HuH-7.5 (cell line): ENCODE measurements at regions not wholly inside any gene's neighbourhood (a gene's known extent, or its start where the extent isn't known, plus 50 kb on each side); places are given as distances from the start of the nearest gene placed in this dataset.
"Not testable (repeated sequence)": the region's sequence is repeated elsewhere in the genome, so short reads cannot be mapped to it uniquely, and the experiment has no call there.

Source experiments
- DNase-seq: peaks from one replicate; pipeline ENCODE4 v3.0.0; 2011; ENCODE audit warnings: low spot score

DNA sequence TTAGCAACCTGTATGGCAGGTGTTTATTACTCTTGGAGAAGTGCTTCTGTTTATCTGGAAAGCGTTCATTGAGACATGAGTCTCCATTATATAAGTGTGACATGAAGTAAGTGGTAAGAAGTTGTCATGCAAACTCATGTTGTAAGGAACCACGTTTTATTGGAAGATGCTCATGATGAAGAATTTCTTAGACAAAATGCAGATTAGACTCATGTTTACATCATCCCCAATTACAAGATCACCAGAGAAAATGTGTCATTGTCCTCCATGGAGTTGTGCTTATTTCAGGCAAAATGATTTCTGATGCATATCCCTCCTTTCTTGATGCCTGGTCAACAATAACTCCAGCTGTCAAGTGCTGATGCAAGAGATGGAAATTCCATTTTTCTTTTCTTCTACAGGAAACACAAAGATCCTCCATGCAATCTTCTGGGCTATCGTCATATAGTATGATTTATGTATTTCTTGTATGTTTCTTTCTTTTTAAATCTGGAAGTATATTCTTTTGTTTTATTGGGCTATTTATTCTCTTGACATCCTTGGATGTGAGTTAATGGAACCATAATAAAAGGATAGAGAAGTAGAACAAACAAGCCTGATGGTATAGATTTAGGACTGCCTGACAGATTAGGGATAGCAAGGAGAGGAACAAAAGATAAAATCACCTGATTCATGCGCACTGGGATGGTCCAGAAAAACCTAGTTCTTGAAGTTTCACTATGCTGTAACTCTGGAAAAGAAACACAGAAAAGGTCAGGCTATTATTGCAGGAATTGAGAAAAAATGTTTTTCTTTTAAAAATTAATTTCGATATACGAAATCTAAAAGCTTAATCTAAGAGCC is 50.7 kb upstream of the DIAPH3 start:
- DNase-seq = no peak

DNA sequence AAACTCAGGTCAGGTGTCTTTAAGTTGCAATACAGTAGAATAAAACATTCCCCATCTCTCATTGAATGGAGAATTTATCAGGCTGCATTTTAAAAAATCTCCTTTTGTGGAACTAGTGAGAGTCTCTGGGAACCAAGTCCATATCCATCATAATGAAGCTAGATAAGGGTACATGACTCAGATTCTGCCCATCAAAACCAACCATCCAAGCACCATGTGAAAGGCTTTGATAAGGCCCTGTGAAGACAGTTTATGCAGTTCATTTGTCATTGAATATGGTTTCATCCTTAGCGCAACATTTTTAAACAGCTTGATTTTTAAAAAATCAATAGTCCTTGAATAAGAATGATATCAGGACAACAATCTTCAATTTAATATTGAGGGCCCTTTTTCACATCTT is 56.3 kb upstream of the DIAPH3 start:
- no peak for DNase-seq

DNA sequence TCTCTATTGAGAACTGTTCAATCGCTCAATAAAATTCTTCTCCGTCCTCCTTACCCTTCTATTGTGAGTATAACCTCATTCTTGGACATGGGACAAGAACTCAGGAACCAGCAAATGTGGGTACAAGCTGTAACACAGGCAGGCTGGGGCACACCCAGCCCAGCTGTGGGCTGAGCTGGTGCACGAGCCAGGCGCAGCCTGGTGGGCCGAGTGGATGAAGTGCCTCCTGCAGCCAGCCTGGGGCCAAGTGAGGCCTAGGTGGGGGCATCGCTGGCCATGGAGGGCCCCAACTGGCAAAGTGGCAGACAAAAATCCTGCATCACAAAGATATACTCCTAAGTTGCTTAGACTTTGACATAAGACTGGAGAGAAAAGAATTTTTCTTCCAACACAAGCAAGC is 57.9 kb upstream of the DIAPH3 start:
- DNase-seq = no peak

DNA sequence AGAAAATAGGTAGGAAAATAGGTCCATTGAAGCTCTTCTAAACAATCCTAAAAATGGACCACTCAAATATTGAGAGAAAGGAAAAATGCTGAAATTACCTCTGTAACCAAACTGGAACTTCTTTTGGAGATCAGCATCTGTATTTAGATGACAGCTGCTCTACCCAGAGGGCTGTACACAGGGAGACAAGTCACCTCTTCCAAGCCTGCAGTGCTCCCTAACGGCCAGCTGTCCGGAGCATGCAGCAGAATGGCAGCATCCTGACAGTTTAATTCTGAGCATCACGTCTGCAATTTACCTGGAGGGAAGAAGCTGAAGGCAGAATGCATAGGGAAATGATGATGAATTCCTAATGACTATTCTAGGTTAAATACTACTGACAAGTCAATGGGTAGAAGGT is 62.8 kb upstream of the DIAPH3 start:
- peak; percentile 24 for DNase-seq

DNA sequence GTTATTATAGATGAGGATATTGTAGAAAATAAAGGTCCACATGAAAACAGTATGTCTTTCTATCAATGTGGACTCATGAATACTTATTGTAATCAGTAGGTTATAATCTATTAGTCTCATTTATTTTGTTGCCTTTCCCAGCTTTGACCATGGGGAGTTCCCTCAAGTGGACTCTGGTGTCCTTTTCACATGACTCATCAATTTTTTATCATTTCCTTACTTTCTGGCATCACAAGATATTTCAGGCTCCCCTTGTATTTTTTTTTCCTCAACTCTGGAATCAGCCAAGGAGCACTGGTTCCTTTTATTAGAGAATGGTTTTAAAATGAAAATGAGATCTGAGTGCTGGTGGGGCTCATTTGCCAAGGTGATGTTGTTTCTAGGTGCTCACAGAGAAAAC is 63.4 kb upstream of the DIAPH3 start:
- DNase-seq = no peak

DNA sequence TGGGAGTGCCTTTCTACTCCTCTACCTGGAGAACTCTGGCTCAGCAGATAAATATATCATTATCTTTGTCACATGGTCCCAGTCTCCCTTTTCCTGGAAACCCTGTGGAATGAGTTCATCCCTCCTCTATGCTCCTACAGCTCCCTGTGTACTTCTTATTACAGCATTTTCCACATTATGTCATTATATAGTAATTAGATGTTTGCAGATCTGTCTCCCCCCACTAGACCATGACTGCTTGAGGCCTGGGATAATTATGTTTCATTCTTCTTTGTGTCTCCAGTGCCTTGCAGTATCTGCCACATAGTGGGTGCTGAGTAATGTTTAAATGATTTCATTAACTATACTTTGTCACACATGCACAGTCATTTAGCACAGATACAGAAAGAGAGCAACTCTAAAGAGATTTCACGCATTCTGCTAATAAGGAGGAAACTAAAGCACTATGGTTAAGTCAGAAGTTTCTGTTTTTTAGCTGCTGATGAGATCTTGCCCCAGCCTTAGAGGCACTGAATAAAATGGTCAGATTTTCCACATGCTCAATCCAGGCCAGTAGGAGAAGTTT is 66.1 kb upstream of the DIAPH3 start:
- DNase-seq = no peak

DNA sequence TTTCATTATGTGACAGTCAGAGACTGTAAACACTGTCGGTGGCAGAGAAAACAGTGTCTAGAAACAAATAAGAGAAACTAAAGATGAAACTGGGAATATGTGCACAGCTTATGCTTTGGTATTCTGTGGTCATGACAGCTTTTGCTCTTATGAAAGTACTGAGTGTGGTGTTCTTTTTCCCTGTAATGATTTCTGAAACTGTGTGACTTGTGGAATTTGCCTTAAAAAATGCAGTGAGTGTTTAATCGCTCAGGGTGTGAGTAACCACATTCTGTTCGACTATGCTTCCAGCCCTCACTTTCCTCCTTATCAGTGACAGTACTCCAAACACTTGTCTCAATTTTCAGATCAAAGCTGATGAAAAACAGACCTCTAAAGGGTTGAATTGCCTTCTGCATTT is 66.9 kb upstream of the DIAPH3 start:
- no peak for DNase-seq

DNA sequence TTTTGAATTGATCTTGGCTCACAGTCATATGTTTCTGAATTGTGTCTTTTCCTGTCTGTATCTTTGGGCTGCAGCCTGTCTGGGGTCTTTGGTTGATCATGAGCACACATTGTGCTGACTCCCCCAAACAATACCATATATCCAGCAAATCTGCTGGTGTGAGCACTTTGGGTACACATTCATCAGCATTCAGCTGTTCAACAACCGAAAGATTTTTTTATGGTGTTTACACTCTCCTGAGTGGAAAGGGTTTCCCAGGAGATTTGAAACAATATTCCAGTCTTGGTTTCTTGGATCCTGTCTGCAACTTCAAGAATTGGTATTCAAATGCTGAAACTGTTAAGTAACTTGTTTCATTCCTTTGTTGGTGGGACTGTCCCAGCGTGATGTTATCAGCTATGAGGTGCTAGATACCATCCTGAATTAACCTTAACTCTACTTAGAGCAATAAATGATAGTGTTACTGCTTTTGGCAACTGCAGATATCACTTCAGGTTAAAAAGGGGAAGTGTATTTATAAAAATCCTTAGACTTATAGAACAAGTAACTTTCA is 78.4 kb upstream of the DIAPH3 start:
- no peak for DNase-seq

DNA sequence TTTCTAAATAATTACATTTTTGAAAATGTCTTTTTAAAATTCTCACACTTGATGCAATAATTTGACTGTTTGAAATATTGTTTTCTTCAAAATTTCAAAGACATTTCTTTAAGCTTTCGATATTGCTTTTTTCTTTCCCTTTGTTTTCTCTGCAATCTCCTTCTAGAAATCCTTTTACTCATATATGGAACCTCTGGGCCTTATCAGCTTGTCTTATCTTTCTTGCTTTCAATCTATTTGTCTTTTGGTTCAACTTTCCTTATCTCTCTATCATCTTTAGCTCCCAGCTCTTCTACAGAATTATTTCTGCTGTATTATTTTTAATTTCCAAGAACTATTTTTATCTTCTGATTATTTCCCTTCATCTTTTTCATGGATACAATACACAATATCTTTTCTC is 80.7 kb upstream of the DIAPH3 start:
- no peak for DNase-seq

DNA sequence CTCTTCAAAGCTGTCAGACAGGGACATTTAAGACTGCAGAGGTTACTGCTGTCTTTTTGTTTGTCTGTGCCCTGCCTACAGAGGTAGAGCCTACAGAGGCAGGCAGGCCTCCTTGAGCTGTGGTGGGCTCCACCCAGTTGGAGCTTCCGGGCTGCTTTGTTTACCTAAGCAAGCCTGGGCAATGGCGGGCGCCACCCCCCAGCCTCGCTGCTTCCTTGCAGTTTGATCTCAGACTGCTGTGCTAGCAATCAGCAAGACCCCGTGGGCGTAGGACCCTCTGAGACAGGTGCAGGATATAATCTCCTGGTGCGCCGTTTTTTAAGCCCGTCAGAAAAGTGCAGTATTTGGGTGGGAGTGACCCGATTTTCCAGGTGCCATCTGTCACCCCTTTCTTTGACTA is 87.7 kb upstream of the DIAPH3 start:
- DNase-seq = not testable (repeated sequence)

DNA sequence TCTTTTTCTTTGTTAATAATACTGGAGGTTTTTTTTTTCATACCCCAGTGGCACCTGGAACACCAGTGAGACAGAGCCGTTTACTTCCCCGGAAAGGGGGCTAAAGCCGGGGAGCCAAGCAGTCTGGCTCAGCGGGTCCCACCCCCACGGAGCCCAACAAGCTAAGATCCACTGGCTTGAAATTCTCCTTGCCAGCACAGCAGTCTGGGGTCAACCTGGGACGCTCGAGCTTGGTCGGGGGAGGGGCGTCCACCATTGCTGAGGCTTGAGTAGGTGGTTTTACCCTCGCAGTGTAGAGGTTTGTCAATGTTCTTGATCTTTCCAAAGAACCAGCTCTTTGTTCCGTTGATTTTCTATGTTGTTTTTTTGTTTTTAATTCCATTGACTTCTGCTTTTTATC is 94.6 kb upstream of the DIAPH3 start:
- no peak for DNase-seq

DNA sequence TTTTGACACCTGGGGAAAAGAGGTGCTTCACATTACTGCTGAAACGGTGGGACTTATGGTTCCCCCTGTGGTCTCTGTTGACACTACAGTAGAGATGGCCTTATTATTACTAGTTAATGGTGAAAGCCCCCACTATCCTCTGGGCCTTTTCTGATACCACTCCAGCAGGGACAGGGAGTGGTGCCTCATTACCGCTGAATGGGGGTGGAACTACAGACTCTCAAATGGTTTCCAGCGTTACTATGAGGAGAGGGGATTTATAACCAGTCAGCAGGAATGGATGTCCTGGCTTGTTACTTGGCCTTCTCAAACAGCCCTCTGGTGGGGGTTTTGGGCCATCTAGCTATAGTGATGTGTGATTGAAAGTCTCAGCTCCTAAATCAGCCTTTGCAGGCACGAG is 96.7 kb upstream of the DIAPH3 start:
- no peak for DNase-seq

DNA sequence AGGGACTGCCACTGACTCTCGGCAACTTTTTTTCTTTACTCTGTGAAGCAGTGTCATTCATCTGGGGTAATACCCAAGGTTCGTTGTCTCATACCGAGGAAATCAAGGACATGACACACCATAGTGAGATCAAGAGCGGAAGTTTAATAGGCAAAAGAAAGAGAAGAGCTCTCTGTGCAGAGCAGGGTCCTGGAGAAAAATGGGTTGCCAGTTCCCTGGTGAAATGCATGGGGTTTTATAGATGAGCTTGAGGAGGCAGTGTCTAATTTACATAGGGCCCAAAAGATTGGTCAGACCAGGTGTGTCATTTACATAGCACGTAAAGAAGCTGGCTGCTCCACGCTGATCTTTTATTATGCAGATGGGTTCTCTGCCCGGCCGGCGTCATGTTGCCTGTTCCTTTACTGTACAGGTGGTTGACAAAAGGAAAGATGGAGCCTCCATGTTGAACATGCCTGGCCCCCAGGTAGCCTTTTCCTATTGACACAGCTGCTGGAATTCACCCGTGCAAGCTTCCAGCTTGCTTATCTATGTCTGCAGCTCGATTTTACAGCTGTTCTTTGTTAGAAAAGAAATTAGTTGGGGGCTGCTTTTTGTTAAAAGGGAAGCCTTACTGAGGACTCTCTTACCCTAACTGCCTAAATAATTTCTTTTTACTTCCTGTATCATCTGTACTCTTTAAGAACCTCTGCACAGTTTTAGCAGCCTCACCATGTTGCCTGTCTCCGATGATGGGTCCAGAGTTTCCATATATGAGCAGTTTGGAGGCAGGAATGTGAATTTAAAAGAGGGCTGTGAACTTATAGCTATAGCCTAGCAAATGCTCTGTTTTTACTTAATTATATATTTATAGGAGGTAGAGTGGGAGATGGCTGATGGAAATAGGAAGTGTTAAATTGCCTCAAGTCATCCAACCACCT is 98.0 kb upstream of the DIAPH3 start:
- DNase-seq = no peak

DNA sequence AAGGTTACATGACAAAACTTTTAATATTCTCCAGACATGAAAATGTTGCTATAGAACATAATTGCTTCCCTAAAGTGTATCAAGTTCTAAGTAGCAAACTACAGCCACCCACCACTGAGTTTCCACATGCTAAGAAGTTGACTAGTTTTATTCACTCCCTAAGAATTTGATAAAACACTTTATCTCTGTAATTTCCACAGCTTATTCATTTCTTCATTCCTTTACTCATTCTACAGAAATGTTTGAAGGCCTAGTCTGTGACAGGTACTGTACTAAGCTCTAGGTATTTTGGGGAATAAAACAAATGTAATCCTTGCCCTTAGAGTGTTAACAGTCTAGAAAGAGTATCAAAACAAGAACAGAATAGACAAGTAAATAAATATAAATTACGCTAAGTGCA is 101.8 kb upstream of the DIAPH3 start:
- no peak for DNase-seq

DNA sequence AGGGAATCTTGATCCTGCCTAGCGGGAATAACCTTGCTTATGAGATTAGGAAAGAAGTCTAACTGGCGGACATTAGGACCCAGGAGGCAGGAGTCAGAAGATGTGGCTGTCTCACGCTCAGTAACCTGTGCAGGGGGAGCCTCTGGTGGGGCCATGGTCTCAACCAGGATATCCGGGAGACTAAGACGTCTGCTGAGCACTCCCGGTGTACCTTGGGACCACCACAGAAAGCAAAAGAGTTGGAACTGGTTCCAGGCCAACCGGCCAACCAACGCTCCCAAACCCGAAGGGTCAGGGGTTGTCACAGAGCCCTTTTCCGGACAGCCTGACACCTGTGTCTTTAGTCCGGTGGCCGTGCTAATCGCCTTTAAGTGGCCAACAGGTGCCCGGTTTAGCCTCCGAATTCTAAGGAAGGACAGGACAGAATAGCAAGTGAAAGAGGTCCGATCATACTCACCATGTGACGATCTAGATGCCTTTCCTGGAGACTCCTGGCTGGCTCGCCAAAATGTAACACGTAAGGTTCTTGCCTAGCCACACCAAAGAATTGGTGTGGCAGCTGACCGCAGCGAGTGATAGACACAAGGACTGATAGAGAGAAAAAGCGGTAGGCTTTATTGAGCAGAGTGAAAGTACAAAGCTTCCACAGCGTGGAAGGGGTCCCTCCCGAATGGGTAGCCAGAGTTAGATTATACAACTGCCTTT is 103.9 kb upstream of the DIAPH3 start:
- DNase-seq = no peak

DNA sequence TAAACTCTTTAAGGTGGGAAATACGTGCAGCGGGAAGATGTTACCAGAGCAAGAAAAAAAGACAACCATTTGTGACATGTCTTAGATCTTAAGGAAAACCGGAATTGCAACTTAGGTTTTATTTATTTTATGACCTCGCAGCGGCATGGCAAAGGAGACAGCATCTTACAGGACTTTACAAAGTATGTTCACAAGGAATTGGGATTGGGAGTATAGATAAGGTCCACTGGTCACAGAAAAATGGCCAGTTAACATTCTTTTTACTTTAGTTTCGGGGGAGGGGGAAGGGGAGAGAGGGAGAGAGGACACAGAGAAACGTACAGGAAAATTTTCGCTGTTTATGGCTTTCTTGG is 104.5 kb upstream of the DIAPH3 start:
- no peak for DNase-seq

DNA sequence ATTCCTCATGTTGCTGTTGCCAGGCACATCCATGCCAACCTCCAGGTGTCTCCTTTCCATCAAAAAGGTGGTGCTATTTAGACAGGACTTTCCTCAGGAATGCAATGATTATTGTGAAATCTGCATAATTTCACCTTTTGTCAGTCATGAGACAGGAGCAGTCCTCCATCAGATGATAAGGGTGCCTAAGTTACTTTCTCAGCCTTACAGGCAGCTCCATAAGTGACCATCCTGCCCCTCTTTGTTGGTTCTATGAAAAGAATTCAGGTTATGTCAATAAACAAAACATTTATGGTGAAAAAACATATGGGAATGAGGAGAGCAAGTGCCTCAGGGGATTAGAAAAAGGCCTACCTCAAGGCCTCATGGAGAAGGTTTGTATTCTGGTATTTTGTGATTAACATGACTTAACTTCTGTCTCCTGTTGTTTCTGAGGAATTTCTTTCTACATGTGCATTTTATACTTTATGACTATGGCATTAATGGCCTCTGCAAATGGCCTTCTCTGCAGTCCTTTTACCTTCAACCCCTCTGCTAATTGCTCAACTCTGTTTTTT is 110.3 kb upstream of the DIAPH3 start:
- DNase-seq = no peak

DNA sequence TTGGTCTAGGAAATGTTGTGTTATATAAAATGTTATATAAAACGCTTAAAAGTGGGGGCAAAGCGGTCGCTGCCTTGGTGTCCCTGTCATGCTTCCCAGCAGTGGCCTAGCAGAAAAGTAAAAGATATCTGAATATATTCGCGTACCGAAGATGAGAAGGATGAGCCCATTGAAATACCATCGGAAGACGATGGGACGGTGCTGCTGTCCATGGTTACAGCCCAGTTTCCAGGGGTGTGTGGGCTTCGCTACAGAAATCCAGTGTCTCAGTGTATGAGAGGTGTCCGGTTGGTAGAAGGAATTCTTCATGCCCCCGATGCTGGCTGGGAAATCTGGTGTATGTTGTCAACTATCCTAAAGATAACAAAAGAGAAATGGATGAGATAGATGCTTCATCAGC is 110.9 kb upstream of the DIAPH3 start:
- DNase-seq = no peak

DNA sequence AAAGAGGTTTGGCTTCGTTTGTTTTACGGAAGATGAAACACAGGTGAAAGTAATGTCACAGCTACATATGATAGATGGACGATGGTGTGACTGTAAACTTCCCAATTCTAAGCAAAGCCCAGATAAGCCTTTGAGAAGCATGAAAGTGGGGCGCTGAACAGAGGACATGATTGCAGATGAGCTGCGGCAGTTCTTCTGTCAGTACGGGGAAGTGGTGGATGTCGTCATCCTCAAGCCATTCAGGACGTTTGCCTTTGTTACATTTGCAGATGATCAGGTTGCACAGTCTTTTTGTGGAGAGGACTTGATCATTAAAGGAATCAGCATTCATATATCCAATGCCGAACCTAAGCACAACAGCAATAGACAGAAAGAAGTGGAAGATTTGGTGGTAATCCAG is 111.5 kb upstream of the DIAPH3 start:
- no peak for DNase-seq

DNA sequence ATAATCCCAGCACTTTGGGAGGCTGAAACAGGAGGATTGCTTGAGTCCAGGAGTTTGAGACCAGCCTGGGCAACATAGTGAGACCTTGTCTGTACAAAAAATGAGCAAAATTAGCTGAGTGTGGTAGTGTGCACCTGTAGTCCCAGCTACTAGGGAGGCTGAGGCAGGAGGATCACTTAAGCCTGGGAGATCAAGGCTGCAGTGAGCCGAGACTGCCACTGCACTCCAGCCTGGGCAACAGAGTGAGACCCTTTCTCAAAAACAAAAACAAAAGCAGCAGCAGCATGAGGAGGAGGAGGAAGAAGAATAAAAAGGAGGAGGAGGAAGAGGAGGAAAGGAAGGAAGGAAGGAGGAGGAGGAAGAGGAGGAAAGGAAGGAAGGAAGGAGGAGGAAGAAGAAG is 116.5 kb upstream of the TDRD3 start:
- DNase-seq = not testable (repeated sequence)

DNA sequence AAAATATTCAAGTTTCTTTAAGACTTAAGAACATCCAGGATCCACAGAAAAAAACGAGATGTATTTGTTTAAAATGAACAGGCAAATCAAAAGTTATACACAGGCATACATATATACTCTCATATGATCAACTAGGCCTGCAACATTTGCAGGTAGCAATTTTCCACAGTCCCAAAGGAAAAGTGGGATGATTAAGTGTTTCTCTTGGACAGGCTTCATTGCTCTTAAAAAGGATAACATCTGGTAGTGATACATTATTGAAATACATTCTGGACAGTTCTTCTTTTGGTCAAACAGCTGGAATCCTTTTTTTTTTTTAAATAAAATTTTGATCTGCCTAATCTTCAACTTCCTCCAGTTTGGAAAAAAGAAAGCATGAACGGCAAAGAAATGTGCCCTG is 114.8 kb upstream of the TDRD3 start:
- DNase-seq = no peak

DNA sequence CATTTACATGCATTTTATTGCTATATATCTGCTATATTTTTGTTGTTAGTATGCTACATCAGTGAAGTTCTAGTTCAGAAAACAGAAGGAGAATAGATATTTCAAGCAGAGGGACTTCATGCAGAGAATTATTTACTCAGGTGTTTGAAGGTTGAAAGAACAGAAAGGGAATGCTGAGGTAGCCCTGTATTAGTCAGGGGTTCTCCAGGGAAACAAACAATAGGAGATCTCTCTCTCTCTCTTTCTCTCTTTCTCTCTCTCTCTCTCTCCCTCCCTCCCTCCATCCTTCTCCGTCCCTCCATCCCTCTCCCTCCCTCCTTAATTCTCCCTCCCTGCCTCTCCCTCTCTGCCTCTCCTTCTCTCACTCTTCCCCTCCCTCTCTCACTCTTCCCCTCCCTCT is 114.3 kb upstream of the TDRD3 start:
- DNase-seq = no peak
